ENCODE measurements at regions not wholly inside any gene's neighbourhood (a gene's known extent, or its start where the extent isn't known, plus 50 kb on each side); places are given as distances from the start of the nearest gene placed in this dataset.

- TF ChIP-seq EZH2 (IDR thresholded peaks at IDR 0.05; ENCODE audit: insufficient read depth, poor library complexity, severe bottlenecking) (no peak), EZH2phosphoT487 (IDR thresholded peaks at IDR 0.05; ENCODE audit: insufficient read depth, low read depth) (no peak)
These were observed 415.8 kb upstream of the SEMA3A start for GRCh38 chr7:84610390-84610789.

Data from GM23248 (cell line).